ENCODE measurements at regions not wholly inside any gene's neighbourhood (a gene's known extent, or its start where the extent isn't known, plus 50 kb on each side); places are given as distances from the start of the nearest gene placed in this dataset.
"Not testable (repeated sequence)": the region's sequence is repeated elsewhere in the genome, so short reads cannot be mapped to it uniquely, and the experiment has no call there.

DNA sequence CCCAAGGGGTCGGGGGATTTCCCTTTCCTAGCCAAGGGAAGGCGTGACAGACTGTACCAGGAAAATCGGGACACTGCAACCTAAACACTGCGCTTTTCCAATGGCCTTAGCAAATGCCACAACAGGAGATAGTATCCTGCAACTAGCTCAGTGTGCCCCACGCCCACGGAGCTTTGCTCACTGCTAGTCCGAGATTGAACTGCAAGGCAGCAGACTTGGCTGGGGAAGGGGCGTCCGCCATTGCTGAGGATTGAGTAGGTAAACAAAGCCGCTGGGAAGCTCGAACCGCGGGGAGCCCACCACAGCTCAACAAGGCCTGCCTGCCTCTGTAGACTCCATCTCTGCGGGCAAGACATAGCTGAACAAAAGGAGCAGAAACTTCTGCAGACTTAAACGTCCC, 72.3 kb upstream of the THRB start:
- TF ChIP-seq, protein P1, sequence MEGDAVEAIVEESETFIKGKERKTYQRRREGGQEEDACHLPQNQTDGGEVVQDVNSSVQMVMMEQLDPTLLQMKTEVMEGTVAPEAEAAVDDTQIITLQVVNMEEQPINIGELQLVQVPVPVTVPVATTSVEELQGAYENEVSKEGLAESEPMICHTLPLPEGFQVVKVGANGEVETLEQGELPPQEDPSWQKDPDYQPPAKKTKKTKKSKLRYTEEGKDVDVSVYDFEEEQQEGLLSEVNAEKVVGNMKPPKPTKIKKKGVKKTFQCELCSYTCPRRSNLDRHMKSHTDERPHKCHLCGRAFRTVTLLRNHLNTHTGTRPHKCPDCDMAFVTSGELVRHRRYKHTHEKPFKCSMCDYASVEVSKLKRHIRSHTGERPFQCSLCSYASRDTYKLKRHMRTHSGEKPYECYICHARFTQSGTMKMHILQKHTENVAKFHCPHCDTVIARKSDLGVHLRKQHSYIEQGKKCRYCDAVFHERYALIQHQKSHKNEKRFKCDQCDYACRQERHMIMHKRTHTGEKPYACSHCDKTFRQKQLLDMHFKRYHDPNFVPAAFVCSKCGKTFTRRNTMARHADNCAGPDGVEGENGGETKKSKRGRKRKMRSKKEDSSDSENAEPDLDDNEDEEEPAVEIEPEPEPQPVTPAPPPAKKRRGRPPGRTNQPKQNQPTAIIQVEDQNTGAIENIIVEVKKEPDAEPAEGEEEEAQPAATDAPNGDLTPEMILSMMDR (IDR thresholded peaks at IDR 0.05; ENCODE audit: low read depth, low read length): no peak
- no peak for DNase-seq (ENCODE audit: low read depth, low spot score)
- in situ Hi-C loops (cut with HindIII; ENCODE audit: low sequenced_read_pairs): no loop called here
- no peak overlapping the region for H3K4me3 ChIP-seq (ENCODE audit: low read depth, low read length)

- H3K4me3 ChIP-seq (ENCODE audit: low read depth, low read length); DNase-seq (ENCODE audit: low read depth, low spot score); in situ Hi-C loops (cut with HindIII; ENCODE audit: low sequenced_read_pairs): not testable (repeated sequence)
These were observed 77.8 kb upstream of the THRB start for GRCh38 chr3:24572409-24572808.

GRCh38 chr3:24573576-24573975, 78.9 kb upstream of the THRB start:
- no peak for DNase-seq (ENCODE audit: low read depth, low spot score)
- H3K4me3 ChIP-seq (ENCODE audit: low read depth, low read length): no peak overlapping the region
- in situ Hi-C loops (cut with HindIII; ENCODE audit: low sequenced_read_pairs): no loop called here
- TF ChIP-seq, protein P1 (IDR thresholded peaks at IDR 0.05; ENCODE audit: low read depth, low read length): no peak

GRCh38 chr3:24578324-24578723, 83.7 kb upstream of the THRB start:
- in situ Hi-C loops (cut with HindIII; ENCODE audit: low sequenced_read_pairs): no loop called here
- no peak for DNase-seq (ENCODE audit: low read depth, low spot score)
- TF ChIP-seq, protein P1 (IDR thresholded peaks at IDR 0.05; ENCODE audit: low read depth, low read length): no peak
- H3K4me3 ChIP-seq (ENCODE audit: low read depth, low read length): no peak overlapping the region

GRCh38 chr3:24578951-24579421, 84.3 kb upstream of the THRB start:
- in situ Hi-C loops (cut with HindIII; ENCODE audit: low sequenced_read_pairs): no loop called here
- H3K4me3 ChIP-seq (ENCODE audit: low read depth, low read length): no peak overlapping the region
- no peak for DNase-seq (ENCODE audit: low read depth, low spot score)
- TF ChIP-seq, protein P1 (IDR thresholded peaks at IDR 0.05; ENCODE audit: low read depth, low read length): no peak

DNA sequence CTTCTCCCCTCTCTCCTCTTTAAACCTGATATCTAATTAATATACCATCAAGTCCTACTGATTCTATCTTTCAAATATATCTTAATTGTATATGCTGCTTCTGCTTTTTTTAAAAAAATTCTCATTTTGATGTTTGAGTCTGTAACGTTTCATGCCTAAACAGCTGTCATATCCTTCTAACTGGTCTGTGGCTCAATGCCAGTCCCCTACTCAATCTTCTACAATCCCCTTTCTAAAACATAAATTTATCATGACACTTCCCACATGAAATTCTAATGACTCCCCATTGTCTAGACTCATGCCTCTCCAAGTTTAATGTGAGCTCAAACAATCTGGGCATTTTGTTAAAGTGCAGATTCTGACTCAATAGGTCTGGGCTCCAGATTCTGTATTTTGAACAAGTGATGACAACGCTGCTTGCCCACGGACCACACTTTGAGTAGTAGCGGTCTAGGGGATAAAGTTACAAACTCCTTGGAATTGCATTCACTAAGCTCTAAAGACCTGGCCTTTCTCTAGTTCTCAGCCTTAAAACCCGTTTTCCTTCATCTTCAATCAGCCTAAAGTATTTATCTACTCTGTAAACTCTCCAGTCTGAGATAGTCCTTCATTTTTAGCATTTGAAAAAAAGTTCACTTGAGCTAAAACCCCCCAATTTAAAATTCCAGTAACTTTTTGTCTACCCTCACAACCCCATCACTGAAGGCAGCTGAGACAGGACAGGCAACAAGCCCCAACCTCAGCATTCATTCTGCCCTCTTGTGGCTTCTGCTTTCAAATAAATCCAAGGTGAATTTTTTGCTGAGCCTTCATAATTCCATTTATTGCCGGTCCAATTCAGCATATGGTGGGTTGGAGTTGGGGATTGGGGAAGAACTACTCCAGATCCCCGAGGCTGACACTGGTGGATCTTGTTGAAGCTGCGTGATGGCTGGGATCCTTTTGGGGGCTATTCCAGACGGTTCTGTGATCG, 88.1 kb upstream of the THRB start:
- TF ChIP-seq, protein P1 (IDR thresholded peaks at IDR 0.05; ENCODE audit: low read depth, low read length): peak; percentile 17

GRCh38 chr3:24586920-24587319, 92.3 kb upstream of the THRB start:
- in situ Hi-C loops (cut with HindIII; ENCODE audit: low sequenced_read_pairs): no loop called here
- H3K4me3 ChIP-seq (ENCODE audit: low read depth, low read length): no peak overlapping the region
- DNase-seq (ENCODE audit: low read depth, low spot score): no peak
- TF ChIP-seq, protein P1 (IDR thresholded peaks at IDR 0.05; ENCODE audit: low read depth, low read length): no peak

More for the DNA sequence above, 88.1 kb upstream of the THRB start:
- in situ Hi-C loops (cut with HindIII; ENCODE audit: low sequenced_read_pairs): no loop called here
- no peak overlapping the region for H3K4me3 ChIP-seq (ENCODE audit: low read depth, low read length)
- DNase-seq (ENCODE audit: low read depth, low spot score): no peak

Data from astrocyte of the spinal cord (primary cell).